ENCODE measurements at regions not wholly inside any gene's neighbourhood (a gene's known extent, or its start where the extent isn't known, plus 50 kb on each side); places are given as distances from the start of the nearest gene placed in this dataset.
"Not testable (repeated sequence)": the region's sequence is repeated elsewhere in the genome, so short reads cannot be mapped to it uniquely, and the experiment has no call there.

DNA sequence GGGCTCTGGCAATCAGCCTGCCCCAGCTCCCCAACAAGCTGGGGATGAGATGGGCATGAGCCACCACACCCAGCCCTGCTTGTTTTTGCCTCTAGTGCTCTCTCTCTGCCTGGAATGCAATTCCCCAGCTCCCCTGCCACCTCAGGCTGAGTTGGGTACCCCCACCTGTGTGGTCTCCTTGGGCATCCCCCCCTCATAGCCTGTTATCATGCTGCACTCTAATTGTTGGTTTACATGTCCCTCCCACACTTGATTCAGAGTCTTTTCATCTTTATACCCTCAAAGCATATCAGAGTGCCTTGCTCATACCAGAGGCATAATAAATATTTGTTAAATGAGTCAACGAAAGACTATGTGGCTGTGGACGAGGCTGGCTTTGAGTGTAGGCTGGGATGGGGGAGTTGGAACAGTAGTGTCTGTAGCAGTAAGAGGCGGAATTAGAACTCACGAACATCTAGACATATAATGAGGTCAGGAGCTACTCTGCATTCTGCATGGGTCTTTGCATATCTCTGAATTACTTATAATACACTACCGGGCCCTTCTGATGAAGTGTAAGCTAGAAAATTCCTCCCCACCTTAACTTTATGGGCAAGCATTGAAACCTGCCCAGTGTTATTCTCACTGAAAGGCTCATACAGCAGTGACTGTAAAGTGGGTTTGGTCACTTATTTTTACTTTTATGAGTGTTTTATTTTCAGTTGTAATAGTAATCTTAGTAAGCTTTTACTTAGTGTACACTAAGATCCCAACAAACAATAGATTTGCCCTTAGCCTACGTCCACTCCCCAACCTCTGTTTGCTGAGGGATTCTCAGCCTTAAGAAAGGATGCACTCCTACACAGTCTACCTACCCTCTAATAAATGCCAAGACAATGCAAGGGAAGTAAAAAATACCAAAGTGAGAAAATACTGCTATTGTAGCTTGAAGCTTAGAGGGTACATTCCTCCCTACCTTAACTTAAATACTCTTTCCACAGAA is 58.7 kb downstream of the EDN1 start:
- no peak for DNase-seq

DNA sequence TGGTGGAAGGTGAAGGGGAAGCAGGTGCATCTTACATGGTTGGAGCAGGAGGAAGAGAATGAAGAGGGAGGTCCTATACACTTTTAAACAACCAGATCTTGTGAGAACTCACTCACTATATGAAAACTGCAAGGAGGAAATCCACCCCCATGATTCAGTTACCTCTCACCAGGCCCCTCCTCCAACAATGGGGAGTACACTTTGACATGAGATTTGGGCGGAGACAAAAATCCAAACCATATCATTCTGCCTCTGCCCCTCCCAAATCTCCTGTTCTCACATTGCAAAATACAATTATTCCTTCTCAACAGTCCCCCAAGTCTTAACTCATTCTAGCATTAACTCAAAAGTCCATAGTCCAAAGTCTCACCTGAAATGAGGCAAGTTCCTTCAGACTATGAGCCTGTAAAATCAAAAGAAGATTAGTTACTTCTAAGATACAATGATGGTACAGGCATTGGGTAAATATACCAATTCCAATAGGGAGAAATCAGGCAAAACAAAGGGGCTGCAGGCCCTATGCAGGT is 60.5 kb downstream of the EDN1 start:
- no peak for DNase-seq

DNA sequence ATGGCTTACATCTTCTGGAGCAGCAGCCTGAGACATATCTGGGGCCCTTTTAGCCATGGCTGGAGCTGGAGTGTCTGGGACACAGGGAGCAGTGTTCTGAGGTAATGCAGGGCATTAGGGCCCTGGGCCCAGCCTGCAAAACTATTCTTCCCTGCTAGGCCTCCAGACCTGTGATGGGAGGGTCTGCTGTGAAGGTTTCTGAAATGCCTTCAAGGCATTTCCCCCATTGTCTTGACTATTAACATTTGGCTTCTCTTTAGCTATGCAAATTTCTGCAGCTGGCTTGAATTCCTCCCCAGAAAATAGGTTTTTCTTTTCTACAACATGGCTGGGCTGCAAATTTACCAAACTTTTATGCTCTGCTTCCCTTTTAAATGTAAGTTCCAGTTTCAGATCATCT is 61.5 kb downstream of the EDN1 start:
- DNase-seq, result no peak

DNA sequence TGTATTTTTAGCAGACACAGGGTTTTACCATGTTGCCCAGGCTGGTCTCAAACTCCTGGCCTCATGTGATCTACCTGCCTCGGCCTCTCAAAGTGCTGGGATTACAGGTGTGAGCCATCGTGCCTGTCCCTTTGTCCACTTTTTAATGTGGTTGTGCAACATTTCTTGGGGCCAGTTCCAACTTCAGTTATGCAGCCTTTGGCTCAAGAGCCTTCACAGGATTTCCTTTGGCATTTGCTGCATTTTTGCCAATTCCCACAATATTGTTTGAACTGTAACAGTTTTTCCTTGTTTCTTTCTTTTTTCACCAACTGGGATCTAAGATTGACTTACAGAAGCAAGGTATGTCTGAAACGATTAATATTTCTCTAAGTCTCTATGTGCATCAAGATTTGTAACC is 63.6 kb downstream of the EDN1 start:
- no peak for DNase-seq

DNA sequence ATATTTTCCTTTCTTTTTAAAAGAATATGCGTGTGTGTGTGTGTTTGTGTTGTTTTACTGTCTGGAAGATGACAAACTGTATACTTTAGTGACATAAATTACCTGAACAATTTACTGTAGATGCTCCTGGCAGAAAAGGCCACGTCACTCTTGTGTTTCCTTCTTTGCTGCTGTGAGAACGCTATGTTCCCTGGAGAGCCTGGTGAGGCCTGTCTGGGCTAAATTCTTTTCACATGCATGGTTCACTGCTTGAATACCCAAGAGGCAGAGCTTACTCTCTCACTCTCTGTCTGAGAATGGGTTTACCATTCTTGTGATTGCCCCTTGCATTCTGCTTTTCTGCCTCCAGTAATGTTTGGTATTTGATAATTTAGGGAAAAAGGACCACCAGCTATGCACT is 64.3 kb downstream of the EDN1 start:
- DNase-seq, result no peak

DNA sequence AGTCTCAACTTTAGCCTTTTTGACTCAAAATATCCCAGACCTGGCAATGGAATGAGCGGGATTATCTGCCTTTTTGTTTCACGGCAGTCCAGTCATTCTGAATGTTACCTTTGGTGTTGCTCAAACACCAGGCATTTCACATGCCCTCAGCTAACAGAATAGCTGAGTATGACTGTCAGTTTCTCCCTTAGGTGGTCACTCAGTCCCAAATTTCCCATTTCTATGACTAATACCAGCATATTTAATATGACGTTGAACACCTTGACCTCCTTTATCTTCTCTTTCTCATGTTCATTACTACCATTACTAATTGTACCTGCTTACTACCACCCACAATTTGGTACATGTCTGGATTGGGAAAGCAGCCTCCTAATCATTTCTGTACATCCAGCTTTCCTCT is 65.2 kb downstream of the EDN1 start:
- no peak for DNase-seq

DNA sequence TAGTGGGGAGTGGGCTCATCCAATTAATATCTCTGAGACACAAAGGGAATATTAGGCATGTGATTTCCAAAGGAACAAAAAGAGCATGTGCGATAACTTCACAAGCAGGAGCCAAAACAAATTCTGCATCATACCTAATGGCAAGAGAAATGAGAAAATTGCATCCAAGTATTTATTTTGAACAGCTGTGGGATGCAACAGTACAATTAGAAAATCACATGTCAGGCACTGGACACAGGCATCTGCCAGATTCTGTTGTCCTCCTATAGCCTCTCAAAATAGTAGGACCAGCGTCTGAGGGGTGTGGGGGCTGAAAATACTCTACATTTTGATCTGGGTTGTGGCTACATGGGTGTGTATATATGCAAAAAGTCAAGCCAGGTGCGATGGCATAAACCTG is 66.3 kb downstream of the EDN1 start:
- DNase-seq, result no peak

DNA sequence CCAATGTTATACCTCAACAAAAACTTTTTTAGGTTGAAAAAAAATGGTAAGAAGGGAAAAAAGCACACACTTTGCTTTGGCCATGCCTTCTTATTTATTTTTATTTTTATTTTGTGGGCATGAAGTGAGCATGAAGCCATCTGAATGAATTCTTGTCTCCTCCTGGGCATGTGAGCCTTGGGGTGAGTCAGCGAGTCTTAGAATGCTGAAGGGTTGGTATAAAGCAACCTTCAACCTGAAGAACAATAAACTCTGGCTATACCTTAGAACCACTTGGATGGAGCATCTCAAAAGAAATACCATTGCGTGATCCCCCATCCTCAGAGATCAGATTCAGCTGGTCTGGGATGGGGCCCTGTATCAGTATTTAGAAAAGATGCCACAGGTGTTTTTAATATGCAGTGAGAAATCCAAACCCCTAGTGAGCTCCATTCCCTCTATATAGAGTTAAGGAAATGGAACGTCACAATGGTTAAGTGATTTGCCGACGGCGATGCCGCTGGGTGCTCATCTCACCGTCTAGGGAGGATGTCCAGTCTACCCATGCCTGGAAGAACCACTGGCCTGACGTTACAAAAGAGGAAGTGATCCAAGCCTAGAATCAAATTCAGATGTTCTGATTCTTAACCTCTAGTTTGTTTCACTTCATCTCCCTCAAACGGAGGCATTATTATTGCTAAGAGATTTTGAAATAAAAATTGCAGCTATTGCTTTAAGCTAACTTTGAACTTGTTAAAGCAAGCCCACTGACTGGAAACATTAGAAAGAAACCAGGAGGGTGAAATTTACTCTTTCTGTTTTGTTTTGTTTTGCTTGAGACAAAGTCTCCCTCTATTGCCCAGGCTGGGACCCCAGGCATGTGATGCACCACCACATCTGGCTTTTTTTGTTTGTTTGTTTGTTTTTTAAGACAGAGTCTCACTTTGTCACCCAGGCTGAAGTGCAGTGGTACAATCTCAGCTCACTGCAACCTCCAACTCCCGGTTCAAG is 67.1 kb downstream of the EDN1 start:
- peak in 1 of 2 donors; percentile 19 for DNase-seq

DNA sequence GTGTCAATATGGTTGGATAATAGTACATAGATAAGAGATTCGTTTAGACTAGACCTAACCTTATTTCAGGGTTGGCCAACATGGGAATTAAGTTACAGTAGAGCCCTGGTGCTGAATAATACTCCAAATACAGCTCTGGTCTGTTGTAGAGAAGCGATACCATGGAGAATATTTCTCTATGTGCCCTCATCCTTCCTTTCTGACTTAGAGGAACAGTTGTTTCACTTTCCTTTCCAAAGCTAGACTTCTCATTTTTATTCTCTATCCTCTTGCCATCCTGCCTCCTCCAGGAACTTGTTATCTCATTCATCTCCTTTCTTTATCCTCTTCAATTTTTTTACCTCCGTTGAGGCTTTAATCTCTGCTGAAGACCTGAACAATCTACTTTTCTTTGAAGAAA is 68.9 kb downstream of the EDN1 start:
- no peak for DNase-seq

DNA sequence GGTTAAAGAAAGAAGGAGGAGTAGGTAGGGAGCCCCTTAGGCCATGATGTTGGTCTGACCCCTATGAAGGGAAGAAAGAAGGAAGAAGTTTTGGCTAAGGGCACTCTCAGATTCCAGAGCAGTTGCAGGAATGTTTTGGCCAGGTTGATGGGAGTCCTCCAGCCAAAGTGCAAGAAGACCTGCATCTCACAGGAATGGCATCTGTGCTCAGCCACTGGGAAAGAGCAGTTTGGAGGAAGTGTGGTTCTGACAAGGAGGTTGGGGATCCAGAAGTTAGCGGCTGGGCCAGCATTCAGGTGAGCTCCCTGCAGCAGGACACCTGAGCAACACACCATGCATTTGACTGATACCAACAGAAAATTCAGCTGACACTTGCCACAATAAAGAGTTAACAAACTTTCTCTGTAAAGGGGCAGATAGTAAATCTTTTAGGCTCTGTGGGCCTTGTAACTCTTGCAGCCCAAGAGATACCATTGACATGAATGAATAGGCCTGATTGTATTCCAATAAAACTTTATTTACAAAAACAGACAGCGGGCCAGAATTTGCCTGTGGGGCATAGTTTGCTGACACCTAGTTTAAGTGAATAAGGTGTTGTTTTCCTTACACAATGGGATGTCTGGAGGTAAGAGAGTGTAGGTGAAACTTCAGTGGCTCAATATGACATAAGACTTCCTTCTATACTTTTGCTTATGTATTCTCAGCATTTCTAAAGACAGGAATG is 71.0 kb downstream of the EDN1 start:
- DNase-seq, result no peak

DNA sequence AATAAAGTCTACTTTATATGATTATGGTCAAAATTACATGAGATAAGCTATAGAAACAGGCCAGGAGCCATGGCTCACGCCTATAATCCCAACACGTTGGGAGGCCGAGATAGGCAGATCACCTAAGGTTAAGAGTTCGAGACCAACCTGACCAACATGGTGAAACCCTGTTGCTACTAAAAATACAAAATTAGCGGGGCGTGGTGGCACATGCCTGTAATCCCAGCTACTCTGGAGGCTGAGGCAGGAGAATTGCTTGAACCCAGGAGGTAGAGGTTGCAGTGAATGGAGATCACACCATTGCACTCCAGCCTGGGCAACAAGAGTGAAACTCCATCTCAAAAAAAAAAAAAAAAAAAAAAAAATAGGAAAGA is 73.1 kb downstream of the EDN1 start:
- not testable (repeated sequence) for DNase-seq

DNA sequence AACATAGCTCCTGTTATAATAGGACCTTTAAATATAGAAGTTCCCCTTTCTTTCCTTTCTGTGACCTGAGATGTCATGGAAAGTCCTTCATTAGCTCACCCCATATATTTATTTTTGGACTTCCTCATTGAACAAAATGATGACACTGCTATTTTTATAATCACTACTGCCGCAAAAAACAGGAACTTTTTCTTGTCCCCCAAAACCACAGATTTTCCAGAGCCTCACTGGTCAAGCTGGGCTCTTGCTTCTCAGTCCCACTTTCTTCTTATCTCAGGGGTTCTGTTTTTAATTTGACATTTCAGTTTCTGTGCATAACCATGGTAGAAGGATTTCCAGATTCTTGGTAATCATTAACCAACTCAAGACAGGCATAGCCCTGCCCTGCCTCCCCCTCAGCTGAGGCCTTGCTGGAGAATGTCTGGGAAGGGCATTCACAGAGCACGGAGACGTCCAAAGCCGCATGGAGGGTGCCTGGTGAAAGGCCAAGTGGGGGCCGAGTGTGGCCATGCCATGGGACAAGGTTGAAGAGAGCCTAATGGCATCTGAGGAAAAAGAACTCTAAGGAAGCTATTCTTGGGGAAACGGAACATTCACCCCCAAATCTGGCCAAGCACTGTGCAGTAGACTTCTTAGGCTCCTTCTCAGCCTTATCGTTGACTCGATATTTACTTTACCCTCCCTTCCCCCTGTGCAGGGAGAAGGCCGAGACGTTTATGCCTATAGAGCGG is 73.7 kb downstream of the EDN1 start:
- peak in 1 of 2 donors; percentile 12 for DNase-seq

DNA sequence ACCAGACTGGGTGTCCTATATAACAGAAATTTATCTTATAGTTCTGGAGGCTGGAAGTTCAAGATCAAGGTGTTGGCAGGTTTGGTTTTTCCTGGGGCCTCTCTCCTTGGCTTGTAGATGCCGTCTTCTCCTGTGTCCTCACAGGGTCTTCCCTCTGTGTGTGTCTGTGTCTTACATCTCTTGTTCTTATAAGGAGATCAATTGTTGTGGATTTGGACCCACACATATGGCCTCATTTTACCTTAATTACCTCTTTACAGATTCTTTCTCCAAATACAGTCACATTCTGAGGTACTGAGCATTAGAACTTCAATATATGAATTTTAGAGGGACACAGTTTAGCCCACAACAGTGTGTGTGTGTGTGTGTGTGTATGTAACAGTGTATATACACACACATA is 74.5 kb downstream of the EDN1 start:
- no peak for DNase-seq

DNA sequence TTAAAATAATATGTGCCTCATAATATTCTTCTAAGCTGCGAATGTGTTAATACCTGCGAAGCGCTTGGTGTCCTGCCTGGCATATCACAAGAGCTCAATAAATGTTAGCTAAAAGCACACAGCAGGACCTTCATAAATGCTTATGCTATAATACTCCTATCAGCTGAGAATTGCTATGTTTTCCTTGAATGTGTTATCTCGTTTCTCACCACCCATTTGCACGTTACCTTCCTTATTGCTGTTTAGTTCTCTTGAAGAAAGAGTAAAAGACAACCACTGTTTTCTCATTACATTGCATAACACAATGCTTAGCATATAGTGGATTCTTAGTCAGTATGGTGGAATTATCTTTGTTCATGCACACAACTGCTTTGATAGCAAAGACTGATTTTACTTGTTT is 76.6 kb downstream of the EDN1 start:
- no peak for DNase-seq

DNA sequence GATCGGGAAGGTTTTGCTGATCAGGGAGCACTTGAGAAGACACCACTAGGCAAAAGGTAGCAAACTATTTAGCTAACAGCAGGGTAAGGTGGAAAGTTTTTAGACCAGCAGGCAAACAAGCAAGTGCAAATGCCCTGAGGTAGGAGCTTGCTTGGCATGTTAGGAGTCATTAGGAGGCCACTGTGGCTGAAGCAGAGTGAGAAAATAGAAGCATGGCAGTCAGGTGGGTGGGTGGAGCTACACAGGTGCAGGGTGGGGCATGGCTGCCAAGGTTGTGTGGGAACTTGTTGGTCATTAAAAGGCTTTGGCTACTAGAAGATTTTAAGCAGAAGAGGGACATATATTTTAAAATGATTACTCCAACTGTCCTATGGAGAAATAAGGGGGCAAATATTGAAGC is 77.3 kb downstream of the EDN1 start:
- DNase-seq, result no peak

DNA sequence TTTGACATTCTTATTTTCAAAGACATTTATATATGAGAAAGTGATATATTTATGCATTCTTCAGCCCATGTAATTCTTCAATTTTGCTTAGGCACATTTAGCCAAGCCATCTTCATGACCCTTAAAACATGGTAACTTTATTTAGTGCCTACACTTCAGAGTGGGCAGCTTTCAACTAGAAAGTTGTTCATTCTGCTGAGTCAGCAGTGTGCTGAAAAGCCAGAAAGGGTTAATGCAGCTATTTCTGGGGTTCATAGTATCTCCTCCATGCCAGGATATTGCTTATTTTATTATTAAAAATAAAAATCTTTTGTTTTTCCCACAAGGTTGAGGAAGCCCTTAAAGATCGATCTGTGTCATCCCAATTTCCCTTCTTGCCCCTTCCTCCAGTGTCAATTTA is 79.2 kb downstream of the EDN1 start:
- DNase-seq, result no peak

DNA sequence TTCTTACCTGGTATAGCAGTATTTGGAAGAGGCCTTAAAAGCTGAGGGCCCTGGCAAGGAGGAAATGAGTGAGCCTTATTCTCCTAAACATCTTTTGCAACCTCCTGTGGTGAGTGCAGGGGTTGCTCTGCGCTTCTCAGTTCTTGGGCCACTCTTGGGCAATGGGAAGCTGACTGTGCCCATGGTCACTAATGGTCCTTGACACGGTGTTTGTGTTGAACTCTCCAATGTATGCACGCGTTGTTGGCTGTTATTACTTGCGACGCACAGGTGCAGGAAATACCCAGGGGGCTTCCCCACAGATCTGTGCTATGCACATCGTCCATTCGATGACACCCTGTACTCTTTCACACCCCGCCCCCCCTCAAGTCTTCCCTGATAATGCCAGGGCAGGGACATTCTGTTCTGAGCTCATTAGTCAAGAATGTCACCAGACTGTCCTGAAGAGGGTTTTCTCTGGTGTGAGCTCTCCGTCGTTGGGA is 79.7 kb downstream of the EDN1 start:
- DNase-seq, result no peak

DNA sequence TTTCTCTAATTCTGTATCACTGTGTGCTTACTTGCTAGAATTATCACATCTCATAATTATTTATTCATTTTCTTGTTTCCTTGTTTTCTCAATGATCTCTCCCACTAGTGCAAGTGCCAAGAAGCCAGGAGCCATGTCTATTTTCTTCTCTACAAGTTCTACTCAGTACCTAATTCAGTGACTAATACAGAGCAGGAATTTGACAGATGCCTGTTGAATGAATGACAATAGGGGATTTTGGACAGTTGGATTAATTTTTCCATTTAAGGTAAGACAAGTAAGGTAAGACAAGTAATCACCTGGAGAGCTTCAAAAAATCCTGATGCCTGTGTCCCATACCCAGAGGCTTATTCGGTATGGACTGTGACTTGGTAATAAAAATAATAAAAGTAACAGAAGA is 81.0 kb downstream of the EDN1 start:
- no peak for DNase-seq

DNA sequence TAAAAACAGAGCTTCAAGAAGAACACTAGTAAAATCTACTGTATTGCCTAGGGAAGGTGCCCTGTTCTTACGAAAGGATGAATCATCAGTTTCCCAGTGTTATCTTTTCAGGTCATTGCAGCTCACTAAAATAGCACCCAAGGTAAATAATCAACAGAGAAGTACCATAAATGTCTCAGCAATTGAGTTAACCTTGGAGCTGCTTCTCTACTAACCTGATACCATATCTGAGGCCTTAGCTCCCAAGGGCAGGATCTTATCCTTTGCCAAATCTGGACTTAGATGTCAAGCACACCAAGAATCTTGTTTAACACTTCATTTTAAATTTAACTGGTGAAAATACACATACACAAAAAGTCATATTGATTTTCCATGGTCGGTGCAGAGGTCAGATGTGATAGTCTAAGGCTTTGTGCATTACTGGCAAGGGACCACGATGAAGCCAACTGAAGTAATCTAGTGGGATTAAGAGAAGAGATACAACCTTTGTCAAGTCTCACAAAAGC is 81.5 kb downstream of the EDN1 start:
- DNase-seq, result no peak

DNA sequence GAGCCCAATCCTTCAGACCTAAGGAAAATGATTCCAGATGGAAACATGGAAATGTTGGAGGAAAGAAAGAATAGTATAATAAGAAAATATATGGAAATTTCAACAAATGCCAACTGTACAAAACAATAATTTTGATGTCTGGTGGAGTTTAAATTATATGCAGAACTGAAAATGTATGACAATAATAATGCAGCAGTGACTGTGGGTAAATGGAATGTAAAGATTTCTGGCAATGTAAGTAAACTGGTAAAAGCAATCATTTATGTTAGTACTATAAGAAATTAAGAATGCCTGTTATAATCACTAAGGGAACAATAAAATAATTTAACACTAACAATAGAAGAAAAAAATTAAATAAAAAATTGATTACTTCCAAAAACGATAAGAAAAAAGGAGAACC is 89.0 kb downstream of the EDN1 start:
- DNase-seq, result no peak

DNA sequence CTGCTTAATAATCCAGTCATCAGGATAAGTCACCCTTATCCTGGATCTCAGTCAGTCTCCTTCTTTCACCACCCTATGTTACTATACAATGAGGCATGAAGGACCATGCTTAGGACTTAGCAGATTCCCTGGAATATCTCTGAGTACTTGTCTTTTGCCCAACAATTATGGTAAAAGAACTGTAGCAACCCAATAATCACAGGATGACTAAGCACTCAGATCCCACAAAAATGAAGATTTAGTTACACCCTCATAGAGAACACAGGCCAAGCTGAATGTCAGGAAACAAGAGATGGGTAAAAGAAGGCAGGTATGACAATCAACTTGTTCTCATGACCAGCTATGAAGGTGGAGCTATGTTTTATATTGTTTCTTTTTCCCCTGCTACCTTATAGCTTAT is 91.4 kb downstream of the EDN1 start:
- DNase-seq, result no peak

DNA sequence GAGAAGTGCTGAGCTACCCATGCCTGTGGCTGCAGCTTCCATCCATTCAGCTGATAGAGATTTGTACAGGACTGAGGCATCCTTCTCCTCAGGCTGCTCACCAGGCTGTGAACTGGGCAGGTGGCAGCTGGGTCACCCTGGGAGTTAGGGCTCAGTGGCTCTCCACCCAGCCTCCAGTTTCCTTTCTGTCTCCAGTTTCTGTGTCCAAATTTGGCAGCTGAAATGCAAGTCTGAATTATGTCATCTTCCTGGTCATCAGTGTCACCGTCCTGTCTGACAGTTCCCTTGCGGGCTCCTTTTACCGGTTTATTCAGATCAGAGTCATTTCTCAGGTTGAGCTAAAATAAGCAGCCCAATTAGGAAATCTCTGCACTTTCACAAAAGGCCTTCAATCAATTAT is 93.3 kb downstream of the EDN1 start:
- no peak for DNase-seq

All from hippocampal formation (tissue), 2 donors.